NCI-H187 (cell line): ENCODE measurements at regions not wholly inside any gene's neighbourhood (a gene's known extent, or its start where the extent isn't known, plus 50 kb on each side); places are given as distances from the start of the nearest gene placed in this dataset.

Source experiments
- DNase-seq, 2 experiments: peaks; one replicate each; lab custom pipeline; 2025; lab: John Stamatoyannopoulos, UW

- no peak for DNase-seq
Observed at GRCh38 chr13:105607426-105607825, 928.0 kb downstream of the EFNB2 start.

- no peak for DNase-seq
Observed at GRCh38 chr13:105607016-105607415, 928.4 kb downstream of the EFNB2 start.

GRCh38 chr13:105602956-105603670 lies 932.3 kb downstream of the EFNB2 start:
- DNase-seq: no peak

- no peak for DNase-seq
Observed at GRCh38 chr13:105599477-105600037, 935.9 kb downstream of the EFNB2 start.

GRCh38 chr13:105598529-105598928 lies 936.9 kb downstream of the EFNB2 start:
- DNase-seq: no peak

GRCh38 chr13:105597573-105597972 lies 937.9 kb downstream of the EFNB2 start:
- DNase-seq: no peak

GRCh38 chr13:105595471-105595870 lies 940.0 kb downstream of the EFNB2 start:
- no peak for DNase-seq

GRCh38 chr13:105591277-105591676 lies 944.2 kb downstream of the EFNB2 start:
- no peak for DNase-seq

- no peak for DNase-seq
Observed at GRCh38 chr13:105587786-105588185, 947.7 kb downstream of the EFNB2 start.

- DNase-seq: no peak
Observed at GRCh38 chr13:105579821-105580710, 955.4 kb downstream of the EFNB2 start.

- DNase-seq: no peak
Observed at GRCh38 chr13:105573136-105573535, 962.3 kb downstream of the EFNB2 start.

GRCh38 chr13:105572401-105572800 lies 963.1 kb downstream of the EFNB2 start:
- no peak for DNase-seq

- DNase-seq: no peak
Observed at GRCh38 chr13:105569816-105570215, 965.6 kb downstream of the EFNB2 start.

- no peak for DNase-seq
Observed at GRCh38 chr13:105567951-105568525, 967.4 kb downstream of the EFNB2 start.

- DNase-seq: no peak
Observed at GRCh38 chr13:105565136-105565727, 970.2 kb downstream of the EFNB2 start.

- DNase-seq: no peak
Observed at GRCh38 chr13:105552078-105552477, 983.4 kb downstream of the EFNB2 start.

GRCh38 chr13:105547851-105548250 lies 987.6 kb downstream of the EFNB2 start:
- DNase-seq: no peak

- no peak for DNase-seq
Observed at GRCh38 chr13:105545811-105546210, 989.7 kb downstream of the EFNB2 start.

- DNase-seq: no peak
Observed at GRCh38 chr13:105543742-105544141, 991.7 kb downstream of the EFNB2 start.

GRCh38 chr13:105541565-105541964 lies 993.9 kb downstream of the EFNB2 start:
- DNase-seq: no peak

GRCh38 chr13:105538346-105538745 lies 997.1 kb downstream of the EFNB2 start:
- DNase-seq: no peak

- DNase-seq: no peak
Observed at GRCh38 chr13:105537113-105537512, 998.3 kb downstream of the EFNB2 start.
